ENCODE measurements at regions not wholly inside any gene's neighbourhood (a gene's known extent, or its start where the extent isn't known, plus 50 kb on each side); places are given as distances from the start of the nearest gene placed in this dataset.
"Not testable (repeated sequence)": the region's sequence is repeated elsewhere in the genome, so short reads cannot be mapped to it uniquely, and the experiment has no call there.

DNA sequence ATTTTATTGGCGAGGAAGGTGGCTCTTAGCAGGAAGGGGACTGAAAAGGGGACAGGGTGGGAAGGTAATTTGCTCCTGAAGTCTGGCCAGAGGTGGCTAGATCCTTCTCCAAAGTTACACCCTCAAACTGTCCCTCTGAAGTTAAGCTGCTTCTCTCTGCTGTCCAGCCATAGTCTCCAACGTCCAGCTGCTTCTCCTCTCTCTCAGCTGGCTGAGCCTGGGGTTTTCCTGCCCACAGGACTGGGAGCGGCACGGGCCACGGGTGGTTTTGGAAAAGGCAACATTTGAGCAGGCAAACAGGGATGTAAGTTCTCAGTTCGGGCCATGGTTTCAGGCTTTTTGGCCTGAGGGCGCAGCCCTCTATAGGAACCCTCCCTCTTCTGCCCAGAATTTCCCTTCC, 128.3 kb downstream of the YIPF5 start:
- H3K9me3 ChIP-seq (ENCODE audit: low read length) = no peaks in the 10 kb centered on the region
- no TSS peak for BruUV-seq (replicated peaks)
- no peak overlapping the region for H3K9ac ChIP-seq (ENCODE audit: low read length)
- ChIA-PET CTCF (no interaction called here), POLR2A (ENCODE audit: unreplicated experiment) (no interaction called here)
- H3F3A ChIP-seq (ENCODE audit: low read length, unreplicated experiment) = no peaks in the 10 kb centered on the region
- ATAC-seq (no peak), DNase-seq (no peak)
- H3K36me3 ChIP-seq (ENCODE audit: low read depth, low read length) = no peaks in the 10 kb centered on the region
- intact Hi-C loops (cut with micrococcal nuclease) = no loop called here
- no peaks in the 10 kb centered on the region for H4K20me1 ChIP-seq (ENCODE audit: low read length)
- H3K27ac ChIP-seq (ENCODE audit: low read length) = no peak overlapping the region
- no peaks in the 10 kb centered on the region for H3K4me1 ChIP-seq (ENCODE audit: insufficient read depth, low read length)
- no peak overlapping the region for H2AFZ ChIP-seq (ENCODE audit: low read length)
- H3K9me2 ChIP-seq (replicated peaks; ENCODE audit: low read length) = no peaks in the 10 kb centered on the region
- H3K27me3 ChIP-seq (ENCODE audit: low read length) = no peaks in the 10 kb centered on the region
- no peak overlapping the region for H3K4me3 ChIP-seq (ENCODE audit: low read length)
- no peak overlapping the region for H3K4me2 ChIP-seq (ENCODE audit: low read length)
- no peaks in the 10 kb centered on the region for H3K79me2 ChIP-seq (ENCODE audit: low read length)
- TF ChIP-seq EZH2phosphoT487 (IDR thresholded peaks at IDR 0.05; ENCODE audit: borderline replicate concordance, low read length) (no peak), EZH2 (IDR thresholded peaks at IDR 0.05; ENCODE audit: low read length, unreplicated experiment) (no peak)
- TF ChIP-seq, protein P1, sequence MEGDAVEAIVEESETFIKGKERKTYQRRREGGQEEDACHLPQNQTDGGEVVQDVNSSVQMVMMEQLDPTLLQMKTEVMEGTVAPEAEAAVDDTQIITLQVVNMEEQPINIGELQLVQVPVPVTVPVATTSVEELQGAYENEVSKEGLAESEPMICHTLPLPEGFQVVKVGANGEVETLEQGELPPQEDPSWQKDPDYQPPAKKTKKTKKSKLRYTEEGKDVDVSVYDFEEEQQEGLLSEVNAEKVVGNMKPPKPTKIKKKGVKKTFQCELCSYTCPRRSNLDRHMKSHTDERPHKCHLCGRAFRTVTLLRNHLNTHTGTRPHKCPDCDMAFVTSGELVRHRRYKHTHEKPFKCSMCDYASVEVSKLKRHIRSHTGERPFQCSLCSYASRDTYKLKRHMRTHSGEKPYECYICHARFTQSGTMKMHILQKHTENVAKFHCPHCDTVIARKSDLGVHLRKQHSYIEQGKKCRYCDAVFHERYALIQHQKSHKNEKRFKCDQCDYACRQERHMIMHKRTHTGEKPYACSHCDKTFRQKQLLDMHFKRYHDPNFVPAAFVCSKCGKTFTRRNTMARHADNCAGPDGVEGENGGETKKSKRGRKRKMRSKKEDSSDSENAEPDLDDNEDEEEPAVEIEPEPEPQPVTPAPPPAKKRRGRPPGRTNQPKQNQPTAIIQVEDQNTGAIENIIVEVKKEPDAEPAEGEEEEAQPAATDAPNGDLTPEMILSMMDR (conservative IDR thresholded peaks at IDR 0.05; ENCODE audit: low read depth, low read length) = no peak

DNA sequence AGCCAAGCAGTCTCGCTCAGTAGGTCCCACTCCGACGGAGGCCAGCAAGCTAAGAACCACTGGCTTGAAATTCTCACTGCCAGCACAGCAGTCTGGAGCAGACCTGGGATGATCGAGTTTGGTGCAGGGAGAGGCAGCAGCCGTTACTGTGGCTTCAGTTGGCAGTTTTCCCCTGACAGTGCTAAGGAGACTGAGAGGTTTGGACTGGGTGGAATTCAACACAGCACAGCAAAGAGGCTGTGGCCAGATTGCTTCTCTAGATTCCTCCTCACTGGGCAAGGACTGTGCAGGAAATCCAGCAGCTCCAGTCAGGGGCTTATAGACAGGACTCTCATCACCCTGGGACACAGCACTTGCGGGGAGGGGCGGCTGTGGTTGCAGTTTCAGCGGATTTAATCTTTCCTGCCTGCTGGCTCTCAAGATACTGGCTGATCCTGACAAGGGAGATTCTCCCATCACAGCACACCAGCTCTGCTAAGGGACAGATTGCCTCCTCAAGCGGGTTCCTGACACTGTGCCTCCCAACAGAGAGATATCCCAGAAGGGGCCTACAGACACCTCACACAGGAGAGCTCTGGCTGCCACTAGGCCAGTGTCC, 122.1 kb downstream of the YIPF5 start:
- Histone ChIP-seq H3K27ac (ENCODE audit: low read length) (no peak overlapping the region), H3K4me3 (ENCODE audit: low read length) (no peak overlapping the region), H3K9ac (ENCODE audit: low read length) (no peak overlapping the region), H3K79me2 (ENCODE audit: low read length) (no peaks in the 10 kb centered on the region), H4K20me1 (ENCODE audit: low read length) (no peaks in the 10 kb centered on the region), H3K9me2 (replicated peaks; ENCODE audit: low read length) (no peaks in the 10 kb centered on the region), H2AFZ (ENCODE audit: low read length) (no peak overlapping the region), H3K9me3 (ENCODE audit: low read length) (no peaks in the 10 kb centered on the region), H3K4me2 (ENCODE audit: low read length) (no peak overlapping the region), H3K27me3 (ENCODE audit: low read length) (no peaks in the 10 kb centered on the region), H3K4me1 (ENCODE audit: insufficient read depth, low read length) (no peaks in the 10 kb centered on the region), H3K36me3 (ENCODE audit: low read depth, low read length) (no peaks in the 10 kb centered on the region), H3F3A (ENCODE audit: low read length, unreplicated experiment) (no peaks in the 10 kb centered on the region)
- BruUV-seq (replicated peaks) = no TSS peak
- ChIA-PET CTCF (no interaction called here), POLR2A (ENCODE audit: unreplicated experiment) (no interaction called here)
- ATAC-seq (no peak), DNase-seq (no peak)
- TF ChIP-seq, protein P1 (conservative IDR thresholded peaks at IDR 0.05; ENCODE audit: low read depth, low read length) = no peak
- no peak for TF ChIP-seq EZH2phosphoT487 (IDR thresholded peaks at IDR 0.05; ENCODE audit: borderline replicate concordance, low read length)
- TF ChIP-seq EZH2 (IDR thresholded peaks at IDR 0.05; ENCODE audit: low read length, unreplicated experiment) = no peak
- intact Hi-C loops (cut with micrococcal nuclease) = no loop called here

GRCh38 chr5:144055391-144055790, 115.1 kb downstream of the YIPF5 start:
- H3K27ac ChIP-seq (ENCODE audit: low read length); H3K4me1 ChIP-seq (ENCODE audit: insufficient read depth, low read length); H3K9me3 ChIP-seq (ENCODE audit: low read length); BruUV-seq (replicated peaks); H3K4me2 ChIP-seq (ENCODE audit: low read length); DNase-seq; H4K20me1 ChIP-seq (ENCODE audit: low read length); intact Hi-C loops (cut with micrococcal nuclease); H3K9ac ChIP-seq (ENCODE audit: low read length); CTCF ChIA-PET; H2AFZ ChIP-seq (ENCODE audit: low read length); POLR2A ChIA-PET (ENCODE audit: unreplicated experiment); H3K79me2 ChIP-seq (ENCODE audit: low read length); H3K36me3 ChIP-seq (ENCODE audit: low read depth, low read length); H3K27me3 ChIP-seq (ENCODE audit: low read length); H3K9me2 ChIP-seq (replicated peaks; ENCODE audit: low read length); H3F3A ChIP-seq (ENCODE audit: low read length, unreplicated experiment); ATAC-seq; H3K4me3 ChIP-seq (ENCODE audit: low read length): not testable (repeated sequence)

DNA sequence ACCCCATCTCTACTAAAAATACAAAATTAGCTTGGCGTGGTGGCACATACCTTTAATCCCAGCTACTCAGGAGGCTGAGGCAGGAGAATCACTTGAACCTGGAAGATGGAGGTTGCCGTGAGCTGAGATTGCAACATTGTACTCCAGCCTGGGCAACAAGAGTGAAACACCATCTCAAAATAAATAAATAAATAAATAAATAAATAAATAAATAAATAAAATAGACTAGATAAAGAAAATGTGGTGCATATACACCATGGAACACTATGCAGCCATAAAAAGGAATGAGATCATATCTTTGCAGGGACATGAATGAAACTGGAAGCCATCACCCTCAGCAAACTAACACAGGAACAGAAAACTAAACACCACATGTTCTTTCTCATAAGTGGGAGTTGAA, 110.4 kb downstream of the YIPF5 start:
- H3K27me3 ChIP-seq (ENCODE audit: low read length); CTCF ChIA-PET; intact Hi-C loops (cut with micrococcal nuclease); ATAC-seq; BruUV-seq (replicated peaks); H3K4me1 ChIP-seq (ENCODE audit: insufficient read depth, low read length); H3K9me3 ChIP-seq (ENCODE audit: low read length); H3K9ac ChIP-seq (ENCODE audit: low read length); H3K36me3 ChIP-seq (ENCODE audit: low read depth, low read length); POLR2A ChIA-PET (ENCODE audit: unreplicated experiment); H3F3A ChIP-seq (ENCODE audit: low read length, unreplicated experiment); H3K4me2 ChIP-seq (ENCODE audit: low read length); DNase-seq; H3K9me2 ChIP-seq (replicated peaks; ENCODE audit: low read length); H4K20me1 ChIP-seq (ENCODE audit: low read length); H3K79me2 ChIP-seq (ENCODE audit: low read length); H3K4me3 ChIP-seq (ENCODE audit: low read length); H2AFZ ChIP-seq (ENCODE audit: low read length): not testable (repeated sequence)
- H3K27ac ChIP-seq (ENCODE audit: low read length) = peak overlapping the region; percentile 69

All from PC-3 (cell line).